Rectal smooth muscle tissue (tissue), 1 donor: ENCODE measurements at regions not wholly inside any gene's neighbourhood (a gene's known extent, or its start where the extent isn't known, plus 50 kb on each side); places are given as distances from the start of the nearest gene placed in this dataset.

Experiments
- H3K27ac ChIP-seq: one replicate; pipeline ENCODE4 v1.7.0; 2013; ENCODE audit warnings: low read depth, low read length, inconsistent platforms
- H3K27me3 ChIP-seq: one replicate; pipeline ENCODE4 v1.7.0; 2013; ENCODE audit warnings: low read length; ENCODE audit not compliant: control insufficient read depth, insufficient read depth
- H3K36me3 ChIP-seq: one replicate; pipeline ENCODE4 v1.7.0; 2013; ENCODE audit warnings: low read length; ENCODE audit not compliant: control insufficient read depth, insufficient read depth
- H3K4me1 ChIP-seq: one replicate; pipeline ENCODE4 v1.7.0; 2013; ENCODE audit warnings: low read length; ENCODE audit not compliant: control insufficient read depth, insufficient read depth
- H3K4me3 ChIP-seq: one replicate; pipeline ENCODE4 v1.7.0; 2013; ENCODE audit warnings: low read length
- H3K9ac ChIP-seq: one replicate; pipeline ENCODE4 v1.7.0; 2013; ENCODE audit warnings: low read length

- Histone ChIP-seq H3K27me3 (no peaks in the 10 kb centered on the region), H3K4me1 (no peaks in the 10 kb centered on the region), H3K4me3 (no peak overlapping the region), H3K9ac (no peak overlapping the region), H3K36me3 (no peaks in the 10 kb centered on the region), H3K27ac (no peak overlapping the region)
Measured at GRCh38 chr2:167365216-167365615, 476.9 kb downstream of the XIRP2 start.

DNA sequence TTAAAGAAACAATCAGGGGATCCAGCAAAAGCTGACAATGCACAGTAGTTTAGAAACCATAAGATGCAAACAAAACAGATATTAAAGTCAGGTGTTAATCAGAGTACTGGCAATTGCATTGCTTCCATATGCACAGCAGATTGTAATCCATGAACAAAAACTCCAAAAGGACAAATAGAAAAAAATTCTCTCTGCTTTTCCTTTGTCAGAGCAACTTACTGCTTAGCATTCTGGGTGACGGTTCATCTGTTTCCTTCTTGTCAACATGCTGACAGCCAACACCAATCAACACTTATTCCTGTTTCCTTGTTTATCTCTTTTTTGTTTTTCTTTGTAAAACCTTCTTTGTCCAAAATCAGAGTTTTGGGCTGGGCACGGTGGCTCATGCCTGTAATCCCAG is 473.1 kb downstream of the XIRP2 start:
- Histone ChIP-seq H3K27me3 (no peaks in the 10 kb centered on the region), H3K4me1 (no peaks in the 10 kb centered on the region), H3K4me3 (no peak overlapping the region), H3K27ac (no peak overlapping the region), H3K9ac (no peak overlapping the region), H3K36me3 (no peaks in the 10 kb centered on the region)

GRCh38 chr2:167355821-167356220 is 467.5 kb downstream of the XIRP2 start:
- Histone ChIP-seq H3K27me3 (no peaks in the 10 kb centered on the region), H3K27ac (no peak overlapping the region), H3K9ac (no peak overlapping the region), H3K4me1 (no peaks in the 10 kb centered on the region), H3K4me3 (no peak overlapping the region), H3K36me3 (no peaks in the 10 kb centered on the region)

GRCh38 chr2:167353605-167354280 is 465.5 kb downstream of the XIRP2 start:
- Histone ChIP-seq H3K27me3 (no peaks in the 10 kb centered on the region), H3K36me3 (no peaks in the 10 kb centered on the region)

DNA sequence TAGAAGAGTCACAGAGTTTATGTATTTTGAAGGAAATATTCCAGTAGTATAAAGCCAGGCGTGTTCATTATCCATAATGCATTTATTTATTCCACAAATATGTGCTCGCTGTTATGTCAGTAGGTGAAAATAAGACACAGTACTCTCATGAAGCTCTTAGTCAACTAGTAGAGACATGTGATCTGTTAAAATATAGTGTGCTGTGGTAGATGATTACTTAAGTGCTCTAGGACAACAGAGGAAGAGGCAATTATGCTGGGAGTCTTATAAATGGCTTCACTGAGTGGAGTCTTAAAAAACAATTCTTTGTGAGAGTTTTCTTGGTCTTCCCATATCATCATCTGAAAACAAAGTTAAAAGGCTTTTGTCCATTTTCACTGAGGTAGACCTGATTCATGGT is 457.3 kb downstream of the XIRP2 start:
- Histone ChIP-seq H3K4me3 (no peak overlapping the region), H3K27ac (no peak overlapping the region), H3K27me3 (no peaks in the 10 kb centered on the region), H3K9ac (no peak overlapping the region), H3K36me3 (no peaks in the 10 kb centered on the region), H3K4me1 (no peaks in the 10 kb centered on the region)

More at GRCh38 chr2:167353605-167354280, 465.5 kb downstream of the XIRP2 start:
- no peak overlapping the region for H3K27ac ChIP-seq
- no peak overlapping the region for H3K9ac ChIP-seq
- no peaks in the 10 kb centered on the region for H3K4me1 ChIP-seq
- no peak overlapping the region for H3K4me3 ChIP-seq

DNA sequence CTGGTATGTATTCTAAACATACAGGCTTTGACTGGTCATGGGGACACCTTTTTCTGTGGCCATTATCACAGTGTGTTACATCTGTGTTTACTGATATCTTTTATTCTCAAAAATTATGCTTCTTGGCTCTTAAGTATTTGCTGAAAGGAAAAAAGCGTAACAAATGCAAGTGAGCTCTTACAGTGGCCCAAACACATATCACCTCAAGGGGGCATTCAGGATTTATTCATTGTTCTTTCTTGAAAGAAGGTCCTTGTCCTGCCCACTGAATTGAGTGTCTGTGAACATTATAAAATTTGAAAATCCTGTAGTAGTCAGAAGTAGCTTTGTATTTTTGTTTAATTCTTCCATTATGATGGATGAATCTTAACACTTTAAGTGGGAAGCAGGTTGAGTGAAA is 454.5 kb downstream of the XIRP2 start:
- no peaks in the 10 kb centered on the region for H3K36me3 ChIP-seq
- H3K27ac ChIP-seq = no peak overlapping the region
- no peak overlapping the region for H3K4me3 ChIP-seq
- H3K4me1 ChIP-seq = no peaks in the 10 kb centered on the region
- no peak overlapping the region for H3K9ac ChIP-seq
- H3K27me3 ChIP-seq = no peaks in the 10 kb centered on the region

GRCh38 chr2:167340322-167340721 is 452.0 kb downstream of the XIRP2 start:
- H3K4me3 ChIP-seq = no peak overlapping the region
- no peaks in the 10 kb centered on the region for H3K36me3 ChIP-seq
- no peaks in the 10 kb centered on the region for H3K4me1 ChIP-seq
- H3K27me3 ChIP-seq = no peaks in the 10 kb centered on the region
- no peak overlapping the region for H3K9ac ChIP-seq
- H3K27ac ChIP-seq = no peak overlapping the region

- no peak overlapping the region for H3K27ac ChIP-seq
- no peaks in the 10 kb centered on the region for H3K27me3 ChIP-seq
Measured at GRCh38 chr2:167336213-167336612, 447.9 kb downstream of the XIRP2 start.

GRCh38 chr2:167335541-167335992 is 447.3 kb downstream of the XIRP2 start:
- Histone ChIP-seq H3K4me1 (no peaks in the 10 kb centered on the region), H3K4me3 (no peak overlapping the region)

More at GRCh38 chr2:167336213-167336612, 447.9 kb downstream of the XIRP2 start:
- Histone ChIP-seq H3K9ac (no peak overlapping the region), H3K36me3 (no peaks in the 10 kb centered on the region), H3K4me1 (no peaks in the 10 kb centered on the region), H3K4me3 (no peak overlapping the region)

GRCh38 chr2:167334146-167334742 is 446.0 kb downstream of the XIRP2 start:
- H3K4me3 ChIP-seq = no peak overlapping the region
- H3K4me1 ChIP-seq = no peaks in the 10 kb centered on the region
- H3K9ac ChIP-seq = no peak overlapping the region
- H3K27me3 ChIP-seq = no peaks in the 10 kb centered on the region
- no peaks in the 10 kb centered on the region for H3K36me3 ChIP-seq
- H3K27ac ChIP-seq = no peak overlapping the region

More at GRCh38 chr2:167335541-167335992, 447.3 kb downstream of the XIRP2 start:
- Histone ChIP-seq H3K36me3 (no peaks in the 10 kb centered on the region), H3K27me3 (no peaks in the 10 kb centered on the region), H3K9ac (no peak overlapping the region), H3K27ac (no peak overlapping the region)

DNA sequence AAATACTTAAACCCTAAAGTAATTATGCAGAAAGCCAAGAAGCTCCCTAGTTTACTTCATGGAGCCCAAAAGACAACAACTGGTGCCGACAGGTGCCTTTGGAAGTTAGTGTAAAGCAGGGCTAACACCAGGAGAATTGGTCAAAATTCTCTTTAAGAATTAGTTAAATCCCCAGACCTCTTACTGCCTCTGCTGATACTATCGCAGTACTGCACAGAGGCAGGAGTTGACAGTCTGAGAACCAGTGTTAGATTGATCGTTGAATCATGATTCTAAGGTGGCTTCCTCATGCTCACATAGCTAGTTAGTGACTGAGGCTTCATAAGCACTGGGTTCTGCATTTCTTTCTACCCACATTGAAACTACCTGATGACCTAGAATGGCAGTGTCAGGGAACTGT is 445.0 kb downstream of the XIRP2 start:
- no peaks in the 10 kb centered on the region for H3K27me3 ChIP-seq
- H3K4me1 ChIP-seq = no peaks in the 10 kb centered on the region
- no peak overlapping the region for H3K27ac ChIP-seq
- no peak overlapping the region for H3K4me3 ChIP-seq
- no peaks in the 10 kb centered on the region for H3K36me3 ChIP-seq
- no peak overlapping the region for H3K9ac ChIP-seq

GRCh38 chr2:167332358-167332757 is 444.1 kb downstream of the XIRP2 start:
- Histone ChIP-seq H3K27me3 (no peaks in the 10 kb centered on the region), H3K4me3 (no peak overlapping the region), H3K4me1 (no peaks in the 10 kb centered on the region), H3K9ac (no peak overlapping the region), H3K36me3 (no peaks in the 10 kb centered on the region), H3K27ac (no peak overlapping the region)
